Activated T-helper 1 cell treated with anti-CD3 and anti-CD28 coated beads, Interleukin-2, amount 50 U/mL, for 16 hours (primary cell): ENCODE measurements at regions not wholly inside any gene's neighbourhood (a gene's known extent, or its start where the extent isn't known, plus 50 kb on each side); places are given as distances from the start of the nearest gene placed in this dataset.

Source experiments
- DNase-seq, 2 donors: peaks; one replicate each; pipeline ENCODE4 v3.0.0-alpha.2; 2020; ENCODE audit warnings: low read depth in 1 of 2, low spot score in 1 of 2

- DNase-seq, result no peak
Observed at GRCh38 chr18:78579854-78580577, 399.6 kb upstream of the SALL3 start.

DNA sequence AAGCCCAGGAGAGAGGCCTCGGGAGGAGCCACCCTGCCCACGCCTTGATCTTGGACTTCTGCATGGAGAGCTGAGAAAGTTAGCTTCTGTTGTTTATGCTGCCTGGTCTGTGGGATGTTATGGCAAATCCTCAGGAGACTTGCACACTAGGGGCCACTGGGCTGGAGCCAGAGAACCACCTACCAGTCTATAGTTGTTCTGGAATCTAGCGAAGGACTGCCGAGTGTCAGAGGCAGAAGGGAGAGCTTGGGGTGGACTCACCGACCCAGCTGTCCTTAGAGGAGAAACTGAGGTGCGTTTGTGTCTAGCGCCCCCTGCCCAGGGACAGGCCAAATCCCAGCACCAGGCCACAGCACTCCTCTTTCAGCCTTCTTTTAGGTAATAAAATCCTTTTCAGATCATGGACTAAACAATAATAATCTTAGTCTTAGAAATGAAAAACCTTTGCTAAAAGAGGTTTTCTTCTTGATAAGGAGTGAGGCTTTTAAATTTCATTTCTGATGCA, 398.7 kb upstream of the SALL3 start:
- no peak for DNase-seq

DNA sequence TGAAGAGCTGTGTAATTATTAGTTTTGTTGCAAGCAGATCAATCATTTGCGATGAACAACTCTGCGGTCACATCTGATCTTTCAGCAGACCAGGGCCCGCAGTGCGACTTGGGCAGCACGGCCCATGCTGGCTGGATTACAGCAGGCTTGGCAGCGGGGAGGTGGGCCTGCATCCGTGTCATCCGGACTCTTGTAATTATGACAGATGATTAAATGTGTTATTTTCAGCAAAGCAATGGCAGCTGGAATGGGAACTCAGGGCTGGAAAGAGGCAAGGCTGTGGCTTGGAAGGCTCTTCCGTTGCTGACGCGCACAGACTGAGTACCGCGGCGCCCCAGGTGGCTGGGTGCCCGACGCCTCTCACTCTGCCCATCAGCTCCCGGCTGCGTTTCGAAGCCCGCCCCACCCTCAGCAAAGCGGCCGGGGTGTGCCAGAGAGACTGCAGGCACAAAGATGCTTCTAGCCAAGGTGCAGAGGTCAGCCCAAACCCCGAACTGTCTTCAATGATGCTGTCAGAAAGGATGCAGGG, 397.4 kb upstream of the SALL3 start:
- DNase-seq, result no peak

GRCh38 chr18:78582898-78583738, 396.5 kb upstream of the SALL3 start:
- no peak for DNase-seq

DNA sequence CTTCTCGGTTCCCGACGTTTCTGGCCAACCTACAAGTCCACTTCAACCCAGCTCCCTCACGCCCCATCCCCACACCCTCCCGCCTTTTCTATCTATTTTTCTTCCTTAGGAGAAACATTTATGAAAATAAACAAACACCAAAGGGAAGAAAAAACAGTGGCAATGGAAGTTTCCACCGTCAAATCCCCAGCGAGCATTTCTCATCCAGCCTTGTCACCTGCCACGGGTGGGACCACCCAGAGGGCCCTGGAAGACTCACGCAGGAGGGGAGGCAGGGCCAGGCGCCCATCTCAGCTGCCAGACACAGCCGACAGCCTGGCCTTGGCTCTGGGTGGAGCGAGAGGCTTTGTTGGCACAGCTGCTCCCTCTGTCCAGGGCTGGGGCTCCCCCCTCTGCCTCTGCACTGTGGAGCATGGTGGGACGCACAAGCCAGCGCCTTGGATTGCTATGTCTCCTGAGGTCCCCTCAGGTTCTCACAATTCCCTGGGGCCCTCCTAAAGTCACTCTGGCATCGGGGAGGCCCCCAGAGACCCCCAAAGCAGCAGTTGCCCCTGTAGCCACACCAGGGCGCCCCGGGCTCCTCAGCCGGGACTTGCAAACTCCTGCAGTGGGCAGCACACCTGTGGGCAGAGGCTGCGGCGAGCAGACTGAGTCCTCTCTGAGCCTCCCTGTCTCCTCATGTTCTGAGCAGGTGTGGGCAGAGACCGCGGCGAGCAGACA, 395.7 kb upstream of the SALL3 start:
- no peak for DNase-seq

DNA sequence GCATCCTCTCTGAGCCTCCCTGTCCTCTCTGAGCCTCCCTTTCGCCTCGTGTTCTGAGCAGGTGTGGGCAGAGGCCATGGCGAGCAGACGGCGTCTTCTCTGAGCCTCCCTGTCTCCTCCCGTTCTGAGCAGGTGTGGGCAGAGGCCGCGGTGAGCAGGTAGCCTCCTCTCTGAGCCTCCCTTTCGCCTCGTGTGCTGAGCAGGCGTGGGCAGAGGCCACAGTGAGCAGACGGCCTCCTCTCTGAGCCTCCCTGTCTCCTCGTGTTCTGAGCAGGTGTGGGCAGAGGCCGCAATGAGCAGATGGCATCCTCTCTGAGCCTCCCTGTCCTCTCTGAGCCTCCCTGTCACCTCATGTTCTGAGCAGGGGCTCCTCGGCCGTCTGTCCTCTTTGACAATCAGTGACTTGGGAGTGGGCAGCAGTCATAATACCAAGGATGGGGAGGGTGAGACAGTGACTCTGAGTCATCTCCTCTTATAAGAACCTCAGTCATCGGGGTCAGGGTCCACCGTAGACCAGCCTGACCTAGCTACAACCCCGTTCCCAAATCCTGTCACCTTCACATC, 395.1 kb upstream of the SALL3 start:
- DNase-seq, result no peak

- DNase-seq, result no peak
Observed at GRCh38 chr18:78586586-78586985, 393.0 kb upstream of the SALL3 start.

DNA sequence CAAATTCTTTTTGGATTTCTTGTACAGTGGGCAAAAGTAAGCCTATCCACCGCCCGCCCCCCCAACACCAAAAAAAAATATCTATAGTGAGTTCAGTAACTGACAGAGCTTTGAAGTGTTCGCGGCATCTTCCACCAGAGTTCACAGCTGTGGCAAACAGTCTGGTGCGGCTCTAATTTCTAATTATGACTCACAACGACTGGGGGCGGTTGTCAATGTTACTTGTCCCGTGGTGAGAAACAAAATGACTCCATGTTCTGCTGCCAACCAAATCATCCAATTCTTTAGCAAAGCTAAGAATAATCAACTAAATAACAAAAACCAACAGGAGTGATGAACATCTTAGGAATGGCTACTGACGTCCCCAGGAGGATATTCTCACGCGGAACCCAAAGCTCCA, 392.5 kb upstream of the SALL3 start:
- DNase-seq, result no peak

DNA sequence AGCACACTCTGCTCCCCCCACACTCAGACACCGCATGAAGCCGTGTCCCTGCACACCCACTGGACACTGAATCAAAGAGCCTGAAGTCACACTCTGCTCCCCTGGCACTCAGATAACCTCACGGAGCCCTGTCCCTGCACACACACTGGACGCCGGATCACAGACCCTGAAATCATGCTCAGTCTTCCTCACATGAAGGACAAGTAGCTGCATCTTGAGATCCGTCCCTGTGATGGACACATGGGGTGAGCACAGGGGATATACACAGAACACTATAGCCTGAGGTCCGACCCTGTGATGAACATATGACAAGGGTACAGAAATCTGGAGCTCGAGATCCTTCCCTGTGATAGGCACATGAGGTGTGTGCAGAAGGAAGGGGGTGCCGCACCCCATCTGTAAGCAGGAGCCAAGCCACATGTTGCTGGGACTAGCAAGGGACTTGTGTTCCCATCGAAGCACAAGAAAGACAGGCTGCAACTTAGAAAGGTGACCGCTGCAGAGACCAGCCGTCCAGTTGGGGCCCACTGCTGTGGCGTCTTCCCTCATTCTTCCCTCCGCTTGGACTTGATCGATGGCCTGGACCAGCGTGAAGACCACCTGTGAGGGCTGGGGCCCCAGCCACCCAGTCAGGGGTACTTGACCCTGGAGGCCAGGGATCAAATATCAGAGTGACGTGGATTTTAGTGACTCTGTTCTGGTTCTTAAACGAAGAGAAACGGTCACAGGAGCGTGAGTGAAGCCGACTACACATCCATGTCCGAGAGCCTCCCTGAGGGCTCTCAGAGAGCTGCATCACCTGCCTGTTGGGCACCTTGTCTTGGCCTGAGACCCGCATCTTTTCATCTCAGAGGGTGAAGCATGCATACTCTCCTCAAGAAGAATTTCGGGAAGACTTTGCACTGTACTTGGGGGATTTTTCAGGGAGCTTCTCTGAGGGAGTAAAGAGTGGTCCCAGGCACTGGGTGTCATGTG, 391.7 kb upstream of the SALL3 start:
- no peak for DNase-seq

GRCh38 chr18:78589916-78590437, 389.6 kb upstream of the SALL3 start:
- no peak for DNase-seq

GRCh38 chr18:78595453-78595852, 384.2 kb upstream of the SALL3 start:
- DNase-seq, result no peak

- DNase-seq, result no peak
Observed at GRCh38 chr18:78595924-78596573, 383.6 kb upstream of the SALL3 start.

DNA sequence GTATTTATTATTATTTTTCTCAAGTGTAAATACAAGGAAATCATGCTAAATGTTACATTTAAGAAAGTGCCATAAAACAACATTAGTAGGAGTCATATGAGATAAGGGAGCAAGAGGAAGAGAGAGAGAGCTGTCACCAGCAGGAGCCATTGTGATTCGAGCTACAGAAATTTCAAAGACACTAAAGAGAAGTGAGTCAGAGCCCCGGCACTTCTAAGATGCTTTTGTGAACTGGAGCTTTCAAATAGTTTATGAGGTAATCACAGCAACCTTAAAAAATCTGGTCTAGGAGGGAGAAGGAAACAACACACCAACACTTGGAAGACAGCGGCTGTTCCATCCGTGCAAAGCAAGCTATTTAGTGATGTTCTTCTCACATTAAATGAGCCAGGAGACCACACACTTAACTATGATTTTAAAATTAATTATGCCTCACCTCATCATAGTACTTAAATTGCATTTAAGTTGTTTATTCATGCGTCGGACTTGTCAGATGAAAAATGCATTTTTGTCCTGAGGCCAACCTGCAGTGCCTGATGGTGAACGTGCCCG, 382.7 kb upstream of the SALL3 start:
- DNase-seq, result no peak

GRCh38 chr18:78601349-78601748, 378.3 kb upstream of the SALL3 start:
- DNase-seq, result no peak

- DNase-seq, result no peak
Observed at GRCh38 chr18:78601923-78602322, 377.7 kb upstream of the SALL3 start.

DNA sequence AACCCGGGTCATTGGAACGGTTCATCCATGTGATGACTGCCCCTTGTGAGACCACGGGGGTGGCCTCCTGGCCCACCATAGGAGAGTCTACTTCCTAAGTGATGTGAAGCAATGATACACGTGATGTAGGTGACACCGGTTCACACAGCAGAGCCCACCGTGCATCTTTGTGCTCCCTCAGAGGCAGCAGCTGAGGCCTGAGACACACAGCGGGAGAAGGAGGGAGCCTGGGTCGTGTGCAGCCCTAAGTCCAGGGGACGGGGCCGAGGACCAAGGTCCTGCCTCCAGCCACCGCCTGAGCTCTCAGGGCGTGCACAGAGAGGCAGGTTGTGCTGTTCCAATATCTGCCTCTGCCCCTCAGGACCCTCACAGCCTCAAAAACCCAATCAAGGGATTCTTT, 377.2 kb upstream of the SALL3 start:
- DNase-seq, result no peak

- DNase-seq, result no peak
Observed at GRCh38 chr18:78603102-78603983, 376.3 kb upstream of the SALL3 start.

- no peak for DNase-seq
Observed at GRCh38 chr18:78605255-78605654, 374.4 kb upstream of the SALL3 start.
